H1 (cell line): ENCODE measurements at regions not wholly inside any gene's neighbourhood (a gene's known extent, or its start where the extent isn't known, plus 50 kb on each side); places are given as distances from the start of the nearest gene placed in this dataset.

ENCODE experiments used
- CTCF ChIA-PET: fragments of 300-600 bp; sonication (Branson Sonifier 250); formaldehyde crosslinking; loops from one replicate; lab custom pipeline; 2021; ENCODE audit not compliant: partially characterized antibody; lab: Charles Lee
- POLR2A ChIA-PET: fragments of 300-600 bp; sonication (Branson Sonifier 250); formaldehyde crosslinking; loops from one replicate; lab custom pipeline; 2021; ENCODE audit warnings: inconsistent platforms; ENCODE audit not compliant: partially characterized antibody; lab: Charles Lee
- DNase-seq, 2 experiments: peaks; one replicate each; pipeline versions ENCODE4 v3.0.0 to v3.0.0-alpha.2; 2010 to 2022; ENCODE audit warnings: low spot score in 2 of 2, low read depth in 1 of 2, mixed read lengths in 1 of 2
- FAIRE-seq: peaks from 2 replicates; lab custom pipeline; 2011; peaks lifted over from hg19 to GRCh38; lab: Jason Lieb, UNC
- H2AFZ ChIP-seq: 2 replicates; pipeline ENCODE4 v1.8.1; 2012; ENCODE audit warnings: low read length, inconsistent platforms
- H2AK5ac ChIP-seq: 2 replicates; pipeline ENCODE4 v1.6.1; 2013; ENCODE audit warnings: low read depth, low read length
- H2BK120ac ChIP-seq: replicated peaks from 2 replicates; pipeline ENCODE3; 2013; ENCODE audit warnings: low read depth, low read length, inconsistent platforms
- H2BK12ac ChIP-seq: 2 replicates; pipeline ENCODE4 v1.6.1; 2013; ENCODE audit warnings: low read depth, low read length
- H2BK15ac ChIP-seq: 2 replicates; pipeline ENCODE4 v1.6.1; 2013; ENCODE audit warnings: low read length
- H2BK20ac ChIP-seq: 2 replicates; pipeline ENCODE4 v1.6.1; 2013; ENCODE audit warnings: low read length
- H2BK5ac ChIP-seq: 2 replicates; pipeline ENCODE4 v1.6.1; 2013; ENCODE audit warnings: low read depth, low read length
- H3K14ac ChIP-seq: 2 replicates; pipeline ENCODE4 v1.6.1; 2013; ENCODE audit warnings: inconsistent platforms; ENCODE audit not compliant: insufficient read length
- H3K18ac ChIP-seq: 2 replicates; pipeline ENCODE4 v1.6.1; 2013; ENCODE audit warnings: low read length; ENCODE audit errors: extremely low read depth
- H3K23ac ChIP-seq: 2 replicates; pipeline ENCODE4 v1.6.1; 2013; ENCODE audit warnings: inconsistent platforms; ENCODE audit not compliant: insufficient read length
- H3K23me2 ChIP-seq: 2 replicates; pipeline ENCODE4 v1.6.1; 2013; ENCODE audit warnings: low read depth, low read length
- H3K27ac ChIP-seq: 2 replicates; pipeline ENCODE4 v1.6.1; 2011; ENCODE audit warnings: low read depth, low read length, inconsistent platforms
- H3K27me3 ChIP-seq, 4 experiments: replicated peaks in 1 of 4; 1 replicate in 1 of 4; 2 replicates in 3 of 4; pipeline versions ENCODE4 v1.6.1 to v1.8.1; 2011 to 2013; ENCODE audit warnings: low read length in 3 of 4, mild to moderate bottlenecking in 3 of 4, inconsistent platforms in 2 of 4, mixed read lengths in 2 of 4, moderate library complexity in 1 of 4; ENCODE audit not compliant: control insufficient read depth in 3 of 4, insufficient read depth in 3 of 4; ENCODE audit errors: extremely low read depth in 1 of 4
- H3K36me3 ChIP-seq, 4 experiments: 2 replicates each; pipeline versions ENCODE4 v1.6.1 to v1.8.1; 2011 to 2013; ENCODE audit warnings: mild to moderate bottlenecking in 4 of 4, low read length in 3 of 4, moderate library complexity in 2 of 4, control low read depth in 1 of 4, inconsistent platforms in 1 of 4; ENCODE audit not compliant: insufficient read depth in 4 of 4, control insufficient read depth in 2 of 4
- H3K4ac ChIP-seq: replicated peaks from 2 replicates; pipeline ENCODE3; 2013; ENCODE audit warnings: low read length, low read depth, mixed read lengths, inconsistent platforms; ENCODE audit not compliant: insufficient read length
- H3K4me1 ChIP-seq, 4 experiments: replicated peaks in 1 of 4; 1 replicate in 1 of 4; 2 replicates in 3 of 4; pipeline versions ENCODE4 v1.6.1 to v1.8.1; 2011 to 2013; ENCODE audit warnings: low read length in 3 of 4, inconsistent platforms in 2 of 4, mixed read lengths in 1 of 4; ENCODE audit not compliant: insufficient read depth in 4 of 4, control insufficient read depth in 3 of 4
- H3K4me2 ChIP-seq, 2 experiments: 2 replicates each; pipeline versions ENCODE4 v1.6.1 to v1.8.1; 2011 to 2013; ENCODE audit warnings: low read depth in 2 of 2, low read length in 2 of 2, control low read depth in 1 of 2, inconsistent platforms in 1 of 2, mild to moderate bottlenecking in 1 of 2; ENCODE audit not compliant: insufficient read depth in 1 of 2
- H3K4me3 ChIP-seq, 4 experiments: fragments of 200-600, 300-600 bp in 1 of 4; sonication (generic), shearing (Covaris generic), sonication (Bioruptor Twin) in 1 of 4; 2 replicates each; pipeline versions ENCODE4 v1.5.1 to v1.8.1; 2011 to 2016; ENCODE audit warnings: low read length in 4 of 4, low read depth in 3 of 4, control low read depth in 2 of 4, inconsistent platforms in 2 of 4, mild to moderate bottlenecking in 2 of 4, mixed read lengths in 1 of 4, moderate library complexity in 1 of 4; ENCODE audit not compliant: insufficient read depth in 2 of 4; ENCODE audit errors: extremely low read depth in 1 of 4
- H3K56ac ChIP-seq: replicated peaks from 2 replicates; pipeline ENCODE3; 2013; ENCODE audit warnings: low read depth, mild to moderate bottlenecking, mixed read lengths, low read length, inconsistent platforms; ENCODE audit not compliant: insufficient read length
- H3K79me1 ChIP-seq: 2 replicates; pipeline ENCODE4 v1.6.1; 2013; ENCODE audit warnings: low read depth, low read length, control low read depth
- H3K79me2 ChIP-seq, 2 experiments: 2 replicates each; pipeline versions ENCODE4 v1.6.1 to v1.8.1; 2012 to 2013; ENCODE audit warnings: low read length in 2 of 2, mild to moderate bottlenecking in 2 of 2, inconsistent platforms in 1 of 2; ENCODE audit not compliant: insufficient read depth in 2 of 2, control insufficient read depth in 1 of 2
- H3K9ac ChIP-seq, 4 experiments: replicated peaks in 1 of 4; 1 replicate in 1 of 4; 2 replicates in 3 of 4; pipeline versions ENCODE4 v1.6.1 to v1.8.1; 2011 to 2013; ENCODE audit warnings: low read depth in 3 of 4, low read length in 3 of 4, control low read depth in 2 of 4, mild to moderate bottlenecking in 2 of 4, moderate library complexity in 2 of 4, inconsistent platforms in 1 of 4; ENCODE audit errors: extremely low read depth in 1 of 4
- H3K9me3 ChIP-seq, 2 experiments: 2 replicates each; pipeline versions ENCODE4 v1.6.1 to v1.8.1; 2012 to 2013; ENCODE audit warnings: mild to moderate bottlenecking in 2 of 2, moderate library complexity in 2 of 2, control low read depth in 1 of 2, inconsistent platforms in 1 of 2, low read depth in 1 of 2, low read length in 1 of 2, mixed read lengths in 1 of 2; ENCODE audit not compliant: insufficient read depth in 2 of 2
- H4K20me1 ChIP-seq, 2 experiments: replicated peaks in 1 of 2; 2 replicates each; pipeline versions ENCODE3 to v1.8.1; 2011 to 2013; ENCODE audit warnings: inconsistent platforms in 2 of 2, low read length in 2 of 2, mild to moderate bottlenecking in 1 of 2; ENCODE audit not compliant: insufficient read depth in 2 of 2, control insufficient read depth in 1 of 2
- H4K5ac ChIP-seq: 2 replicates; pipeline ENCODE4 v1.6.1; 2013; ENCODE audit warnings: low read length, low read depth, mixed read lengths, inconsistent platforms; ENCODE audit not compliant: insufficient read length
- H4K8ac ChIP-seq: 2 replicates; pipeline ENCODE4 v1.8.0; 2013; ENCODE audit warnings: mild to moderate bottlenecking, moderate library complexity, low read length, inconsistent platforms; ENCODE audit not compliant: insufficient read depth; ENCODE audit errors: extremely low read depth
- H4K91ac ChIP-seq: replicated peaks from 2 replicates; pipeline ENCODE3; 2013; ENCODE audit warnings: low read length, mixed read lengths, inconsistent platforms; ENCODE audit not compliant: insufficient read length
- HDAC6 ChIP-seq: IDR thresholded peaks from one replicate; pipeline ENCODE4 v1.7.1; 2012; ENCODE audit warnings: low read depth, mild to moderate bottlenecking, inconsistent platforms, low read length, moderate library complexity
- MAFK ChIP-seq: IDR thresholded peaks from 2 replicates; pipeline ENCODE4 v1.6.1; 2012; ENCODE audit warnings: low read depth, mild to moderate bottlenecking, improper control_type of control experiment, low read length
- MAX ChIP-seq: IDR thresholded peaks from 2 replicates; pipeline ENCODE4 v1.6.1; 2012; ENCODE audit warnings: inconsistent platforms
- SIN3A ChIP-seq, 2 experiments: IDR thresholded peaks in 1 of 2; conservative IDR thresholded peaks in 1 of 2; 2 replicates each; pipeline ENCODE4 v1.6.1; 2011 to 2012; ENCODE audit warnings: low read length in 2 of 2, improper control_type of control experiment in 1 of 2, low read depth in 1 of 2, mild to moderate bottlenecking in 1 of 2
- WGBS, 2 experiments: shearing (Covaris generic) in 1 of 2; methylation state at CpG; one replicate each; pipeline versions ENCODE4 v1.1.6 to v1.1.7; 2013 to 2015; ENCODE audit warnings: low lambda C conversion rate in 2 of 2, mixed read lengths in 2 of 2, inconsistent platforms in 1 of 2, low coverage in 1 of 2, missing lambda C conversion rate in 1 of 2; ENCODE audit not compliant: insufficient replicate concordance in 2 of 2, insufficient coverage in 1 of 2, insufficient read length in 1 of 2; ENCODE audit errors: extremely low coverage in 1 of 2, missing lambda C conversion rate in 1 of 2; 5-methylcytosine and 5-hydroxymethylcytosine counted together

GRCh38 chr12:19692091-19692490 is 252.8 kb downstream of the AEBP2 start:
- POLR2A ChIA-PET, result no interaction called here
- WGBS, 2 experiments, result 90% methylated on average over 4 of the region's 4 CpGs; no CpG with 5 or more reads in 1 of the 2 experiments
- no peak overlapping the region for H3K27ac ChIP-seq

More at GRCh38 chr12:19692091-19692490, 252.8 kb downstream of the AEBP2 start:
- no peaks in the 10 kb centered on the region for H3K4me1 ChIP-seq
- CTCF ChIA-PET, result interaction anchor here (1.6 kb wide), 1 partner anchor 10 kb away, joined by 4 read pairs; no protein-coding TSS in a partner anchor
- H4K91ac ChIP-seq, result no peak overlapping the region
- no peak overlapping the region for H2BK20ac ChIP-seq
- H3K4me3 ChIP-seq, result no peak overlapping the region
- H4K8ac ChIP-seq, result no peak overlapping the region
- TF ChIP-seq MAX (no peak), SIN3A (conservative IDR thresholded peaks at IDR 0.05 in 1 of 2, IDR thresholded peaks at IDR 0.05 in 1 of 2; ENCODE audit: low read depth in 1 of 2, low read length in 2 of 2) (no peak), HDAC6 (no peak), MAFK (no peak)
- no peak overlapping the region for H4K5ac ChIP-seq
- H2AK5ac ChIP-seq, result no peak overlapping the region
- no peak overlapping the region for H3K23ac ChIP-seq
- H3K27me3 ChIP-seq, result no peaks in the 10 kb centered on the region
- no peak overlapping the region for H2AFZ ChIP-seq
- no peaks in the 10 kb centered on the region for H3K79me1 ChIP-seq
- DNase-seq (no peak), FAIRE-seq (no peak)
- no peak overlapping the region for H3K4me2 ChIP-seq
- no peaks in the 10 kb centered on the region for H3K9me3 ChIP-seq
- H2BK120ac ChIP-seq, result no peak overlapping the region
- H2BK12ac ChIP-seq, result no peak overlapping the region
- H3K36me3 ChIP-seq, result no peaks in the 10 kb centered on the region
- no peaks in the 10 kb centered on the region for H4K20me1 ChIP-seq
- no peak overlapping the region for H3K4ac ChIP-seq
- H3K14ac ChIP-seq, result no peak overlapping the region
- no peak overlapping the region for H3K18ac ChIP-seq
- no peak overlapping the region for H3K9ac ChIP-seq
- no peak overlapping the region for H3K56ac ChIP-seq
- no peaks in the 10 kb centered on the region for H3K23me2 ChIP-seq
- H2BK15ac ChIP-seq, result no peak overlapping the region
- no peaks in the 10 kb centered on the region for H3K79me2 ChIP-seq
- H2BK5ac ChIP-seq, result no peak overlapping the region
